WTC11 (cell line): ENCODE measurements at regions not wholly inside any gene's neighbourhood (a gene's known extent, or its start where the extent isn't known, plus 50 kb on each side); places are given as distances from the start of the nearest gene placed in this dataset.

Experiments used
- ATAC-seq: fragments of 200-7000 bp; cut with Tn5 transposase; 2 replicates; pipeline ENCODE4 v1.10.0; 2021; ENCODE audit warnings: mild to moderate bottlenecking, moderate library complexity
- CTCF ChIA-PET: fragments of 300-600 bp; sonication (Branson Sonifier 250); formaldehyde crosslinking; loops from one replicate; lab custom pipeline; 2021; ENCODE audit warnings: antibody characterized with exemption; lab: Charles Lee
- POLR2A ChIA-PET: fragments of 350-600 bp; sonication (Branson Sonifier 250); formaldehyde crosslinking; loops from one replicate; lab custom pipeline; 2021; ENCODE audit warnings: antibody characterized with exemption; lab: Charles Lee
- DNase-seq: peaks from one replicate; pipeline ENCODE4 v3.0.0; 2021; ENCODE audit warnings: low spot score
- H3K27ac Mint-ChIP-seq: 2 replicates; pipeline ENCODE4 v1.8.0; 2021; ENCODE audit warnings: mixed read lengths
- H3K27me3 Mint-ChIP-seq: 2 replicates; pipeline ENCODE4 v1.8.0; 2021; ENCODE audit warnings: low read depth, mild to moderate bottlenecking, moderate library complexity, mixed read lengths
- H3K36me3 Mint-ChIP-seq: 2 replicates; pipeline ENCODE4 v1.8.0; 2021; ENCODE audit warnings: mixed read lengths
- H3K4me1 Mint-ChIP-seq: 2 replicates; pipeline ENCODE4 v1.8.0; 2022; ENCODE audit warnings: mixed read lengths
- H3K4me3 Mint-ChIP-seq: 2 replicates; pipeline ENCODE4 v1.8.0; 2021; ENCODE audit warnings: mild to moderate bottlenecking, moderate library complexity, mixed read lengths
- H3K9me3 Mint-ChIP-seq: 2 replicates; pipeline ENCODE4 v1.8.0; 2021; ENCODE audit warnings: mixed read lengths
- EMX1 ChIP-seq: fragments of 250-450 bp; sonication (Bioruptor Pico); IDR thresholded peaks from 2 replicates; pipeline ENCODE4 v1.8.0; 2021; ENCODE audit warnings: mild to moderate bottlenecking
- ERG ChIP-seq: fragments of 250-450 bp; sonication (Bioruptor Pico); IDR thresholded peaks from 2 replicates; pipeline ENCODE4 v1.8.0; 2021; ENCODE audit warnings: mild to moderate bottlenecking
- ETV6 ChIP-seq: sonication (generic); formaldehyde crosslinking; IDR thresholded peaks from 2 replicates; pipeline ENCODE4 v1.8.1; 2022; ENCODE audit warnings: mild to moderate bottlenecking, missing genetic modification reagents
- FOXJ3 ChIP-seq: sonication (generic); formaldehyde crosslinking; IDR thresholded peaks from 2 replicates; pipeline ENCODE4 v1.9.0; 2021; ENCODE audit warnings: missing genetic modification reagents, mild to moderate bottlenecking, borderline replicate concordance
- GTF2I ChIP-seq: fragments of 250-450 bp; sonication (Bioruptor Pico); conservative IDR thresholded peaks from 2 replicates; pipeline ENCODE4 v1.4.0; 2021; ENCODE audit warnings: mild to moderate bottlenecking
- HMGXB4 ChIP-seq: sonication (generic); formaldehyde crosslinking; IDR thresholded peaks from 2 replicates; pipeline ENCODE4 v1.8.1; 2023; ENCODE audit warnings: mild to moderate bottlenecking, moderate library complexity, missing genetic modification reagents
- MYBL2 ChIP-seq: sonication (generic); formaldehyde crosslinking; IDR thresholded peaks from 2 replicates; pipeline ENCODE4 v1.8.1; 2023; ENCODE audit warnings: mild to moderate bottlenecking, moderate library complexity, missing genetic modification reagents
- RELA ChIP-seq: sonication (generic); formaldehyde crosslinking; IDR thresholded peaks from 2 replicates; pipeline ENCODE4 v1.8.1; 2022; ENCODE audit warnings: missing genetic modification reagents, mild to moderate bottlenecking, borderline replicate concordance
- RORB ChIP-seq: fragments of 250-450 bp; sonication (Bioruptor Pico); IDR thresholded peaks from 2 replicates; pipeline ENCODE4 v1.9.0; 2021; ENCODE audit warnings: mild to moderate bottlenecking
- USF1 ChIP-seq: sonication (generic); formaldehyde crosslinking; IDR thresholded peaks from 2 replicates; pipeline ENCODE4 v1.8.0; 2022; ENCODE audit warnings: mild to moderate bottlenecking, missing genetic modification reagents
- ZBTB43 ChIP-seq: sonication (generic); formaldehyde crosslinking; IDR thresholded peaks from 2 replicates; pipeline ENCODE4 v1.8.1; 2023; ENCODE audit warnings: mild to moderate bottlenecking, missing genetic modification reagents
- ZNF219 ChIP-seq: sonication (generic); formaldehyde crosslinking; IDR thresholded peaks from 2 replicates; pipeline ENCODE4 v1.8.0; 2023; ENCODE audit warnings: missing genetic modification reagents, mild to moderate bottlenecking, borderline replicate concordance
- ZNF425 ChIP-seq: fragments of 250-450 bp; sonication (Bioruptor Pico); conservative IDR thresholded peaks from 2 replicates; pipeline ENCODE4 v1.9.0; 2021; ENCODE audit warnings: mild to moderate bottlenecking
- ZNF671 ChIP-seq: fragments of 250-450 bp; sonication (Bioruptor Pico); IDR thresholded peaks from 2 replicates; pipeline ENCODE4 v1.8.0; 2021; ENCODE audit warnings: mild to moderate bottlenecking
- ZSCAN18 ChIP-seq: fragments of 250-450 bp; sonication (Bioruptor Pico); IDR thresholded peaks from 2 replicates; pipeline ENCODE4 v2.1.2; 2022; ENCODE audit warnings: mild to moderate bottlenecking, moderate library complexity

- CTCF ChIA-PET, result no interaction called here
These were observed 121.7 kb downstream of the OLFM1 start for GRCh38 chr9:135209136-135209535.

More at GRCh38 chr9:135209136-135209535, 121.7 kb downstream of the OLFM1 start:
- POLR2A ChIA-PET, result no interaction called here
- ATAC-seq (no peak), DNase-seq (no peak)
- H3K4me1 Mint-ChIP-seq, result no peaks in the 10 kb centered on the region
- peaks cover 16% of the 10 kb centered on the region for H3K9me3 Mint-ChIP-seq
- peaks cover 2% of the 10 kb centered on the region; the same call in 1 of the 2 replicates for H3K36me3 Mint-ChIP-seq
- TF ChIP-seq ZNF219 (CRISPR knock-in tag) (no peak), ZBTB43 (CRISPR knock-in tag) (no peak), HMGXB4 (CRISPR knock-in tag) (no peak), ZNF425 (CRISPR knock-in tag) (no peak), EMX1 (CRISPR knock-in tag) (no peak), ETV6 (CRISPR knock-in tag) (no peak), MYBL2 (CRISPR knock-in tag) (no peak), ERG (CRISPR knock-in tag) (no peak), RELA (no peak), USF1 (CRISPR knock-in tag) (no peak), RORB (CRISPR knock-in tag) (no peak), ZNF671 (CRISPR knock-in tag) (no peak), GTF2I (CRISPR knock-in tag) (no peak), ZSCAN18 (no peak), FOXJ3 (CRISPR knock-in tag) (no peak)
- no peak overlapping the region for H3K27ac Mint-ChIP-seq
- H3K27me3 Mint-ChIP-seq, result no peaks in the 10 kb centered on the region
- no peak overlapping the region for H3K4me3 Mint-ChIP-seq
